Ovary (tissue), 3 donors: ENCODE measurements at regions not wholly inside any gene's neighbourhood (a gene's known extent, or its start where the extent isn't known, plus 50 kb on each side); places are given as distances from the start of the nearest gene placed in this dataset.

Experiments used
- CTCF ChIP-seq, 3 donors: fragments of 450-650 bp in 2 of 3; fragments of 200-600 bp in 1 of 3; IDR thresholded peaks; one replicate each; pipeline versions ENCODE4 v1.5.1 to v1.8.0; 2016 to 2022; ENCODE audit warnings: antibody characterized with exemption in 3 of 3, mild to moderate bottlenecking in 1 of 3
- EP300 ChIP-seq: sonication (generic); formaldehyde crosslinking; IDR thresholded peaks from one replicate; pipeline ENCODE4 v1.6.1; 2017; ENCODE audit warnings: antibody characterized with exemption
- POLR2A ChIP-seq: fragments of 450-650 bp; IDR thresholded peaks from one replicate; pipeline ENCODE4 v1.6.1; 2017; ENCODE audit warnings: antibody characterized with exemption, mild to moderate bottlenecking, moderate library complexity
- donor health status: DM: no; HTN: no; CAD: no.

- TF ChIP-seq CTCF (IDR thresholded peaks at IDR 0.05): no peak
- TF ChIP-seq POLR2A: no peak
- TF ChIP-seq EP300: no peak
These were observed 99.6 kb downstream of the TUSC7 start for GRCh38 chr3:116809208-116809607.
